ENCODE measurements at regions not wholly inside any gene's neighbourhood (a gene's known extent, or its start where the extent isn't known, plus 50 kb on each side); places are given as distances from the start of the nearest gene placed in this dataset.
A peak's percentile ranks its signal among the peaks of the same experiment; 100 is the strongest.

DNA sequence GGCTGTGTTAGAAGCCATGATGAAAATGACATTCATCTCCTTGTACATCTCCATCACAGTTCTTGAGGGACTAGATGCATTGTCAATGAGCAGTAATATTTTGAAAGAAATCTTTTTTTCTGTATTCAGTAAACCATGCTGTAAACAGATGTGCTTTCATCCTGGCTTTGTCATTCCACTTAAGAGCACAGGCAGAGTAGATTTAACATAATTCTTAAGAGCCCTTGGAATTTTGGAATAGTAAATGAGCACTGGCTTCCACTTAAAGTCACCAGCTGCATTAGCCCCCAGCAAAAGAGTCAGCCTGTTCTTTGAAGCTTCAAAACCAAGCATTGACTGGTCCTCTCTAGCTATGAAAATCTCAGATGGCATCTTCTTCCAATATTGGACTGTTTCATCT, 197.8 kb upstream of the HDDC2 start:
- DNase-seq = no peak

DNA sequence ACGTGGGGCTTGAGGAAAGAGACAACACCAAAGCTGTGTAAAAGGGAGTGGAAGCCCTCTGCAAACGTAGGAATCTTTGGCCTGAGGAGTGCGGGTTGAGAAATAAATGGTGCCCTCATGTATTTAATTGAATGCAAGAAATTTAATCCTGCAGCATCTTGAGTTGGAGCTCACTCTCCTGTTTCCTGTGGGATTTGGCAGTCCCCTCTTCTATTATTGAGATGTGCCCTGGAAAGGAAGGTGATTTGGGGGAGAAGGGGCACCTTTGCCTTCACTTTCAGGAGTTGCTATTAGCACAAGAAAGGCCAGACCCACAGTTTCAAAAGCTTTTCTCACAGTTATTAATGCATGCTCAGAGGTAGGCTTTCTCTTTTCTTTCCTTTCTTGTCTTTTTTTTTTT, 201.4 kb upstream of the HDDC2 start:
- no peak for DNase-seq

DNA sequence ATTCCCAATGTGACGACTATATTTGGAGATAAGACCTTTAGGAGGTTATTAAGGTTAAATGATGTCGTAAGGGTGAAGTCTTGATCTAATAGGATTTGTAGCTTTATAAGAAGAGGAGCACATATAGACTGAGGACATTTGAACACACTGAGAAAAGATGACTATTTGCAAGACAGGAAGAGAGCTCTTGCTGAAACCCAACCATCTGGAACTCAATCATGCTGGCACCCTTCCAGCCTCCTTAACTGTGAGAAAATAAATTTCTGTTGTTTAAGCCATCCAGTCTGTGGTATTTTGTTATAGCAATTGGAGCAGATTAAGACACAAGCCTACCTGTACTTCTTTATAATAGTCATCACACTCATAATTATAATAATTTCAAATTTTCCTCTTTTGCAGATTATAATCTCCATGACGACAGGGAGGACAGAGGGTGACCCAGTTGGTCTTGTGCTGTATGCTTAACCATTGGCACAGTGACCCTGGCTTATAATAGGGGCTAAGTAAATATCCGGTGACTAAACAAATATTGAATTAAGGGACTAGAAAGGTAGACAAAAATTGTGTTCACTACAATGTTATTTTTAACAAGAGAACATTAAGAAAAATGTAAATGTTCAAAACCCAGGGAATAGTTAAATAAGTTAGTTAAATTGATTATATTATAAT, 206.4 kb upstream of the HDDC2 start:
- DNase-seq = peak; percentile 10

DNA sequence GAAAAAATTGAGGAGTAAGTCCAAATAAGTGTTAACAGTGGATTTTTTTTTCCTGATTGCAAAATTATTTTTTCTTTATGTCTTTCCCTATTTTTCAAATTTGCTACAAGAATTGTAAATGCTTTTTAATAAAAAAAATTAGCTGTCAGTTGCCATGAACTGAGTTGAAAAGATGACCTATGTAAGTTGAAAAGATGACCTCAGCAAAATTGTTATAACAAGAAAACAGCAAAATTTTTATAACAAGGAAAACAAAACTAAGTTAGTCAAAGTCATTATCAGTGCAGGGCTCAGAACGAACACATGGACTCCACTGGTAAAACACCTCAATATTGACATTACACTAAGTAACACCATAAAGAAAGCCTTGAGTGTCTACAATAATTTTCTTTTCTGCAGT, 207.0 kb upstream of the HDDC2 start:
- DNase-seq = no peak

DNA sequence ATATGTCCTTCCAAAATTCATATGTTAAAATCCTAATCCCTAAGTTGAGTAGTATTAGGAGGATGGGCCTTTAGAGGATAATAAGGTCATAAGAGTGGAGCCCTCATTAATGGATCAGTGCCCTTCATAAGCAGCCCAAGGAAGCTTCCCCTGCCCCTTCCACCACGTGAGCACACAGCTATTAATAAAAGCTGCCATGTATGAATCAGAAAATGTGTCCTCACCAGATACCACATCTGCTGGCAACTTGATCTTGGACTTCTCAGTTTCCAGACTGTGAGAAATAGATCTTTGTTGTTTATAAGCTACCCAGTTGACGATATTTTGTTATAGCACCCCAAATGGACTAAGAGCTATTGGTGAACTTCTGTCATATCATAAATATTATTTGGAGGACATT, 207.7 kb upstream of the HDDC2 start:
- DNase-seq = no peak

DNA sequence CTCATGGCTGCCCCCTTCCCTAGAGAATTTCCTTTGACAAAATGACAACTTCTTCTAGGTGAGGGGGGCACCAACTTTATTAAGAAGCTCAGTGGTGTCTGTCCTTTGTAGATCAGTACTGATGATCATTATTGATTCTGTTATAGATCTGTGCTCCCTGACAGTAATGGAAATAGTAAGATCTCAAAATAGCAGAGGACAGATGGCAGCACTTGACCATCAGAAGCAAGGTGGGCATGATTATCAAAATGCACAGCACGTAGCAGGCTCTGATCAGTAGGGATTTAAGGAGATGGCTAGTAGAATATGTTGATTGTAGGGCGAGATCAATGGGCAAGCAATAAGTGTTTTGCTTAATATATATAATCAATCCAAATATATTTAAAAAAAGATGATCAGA, 208.6 kb upstream of the HDDC2 start:
- DNase-seq = no peak

DNA sequence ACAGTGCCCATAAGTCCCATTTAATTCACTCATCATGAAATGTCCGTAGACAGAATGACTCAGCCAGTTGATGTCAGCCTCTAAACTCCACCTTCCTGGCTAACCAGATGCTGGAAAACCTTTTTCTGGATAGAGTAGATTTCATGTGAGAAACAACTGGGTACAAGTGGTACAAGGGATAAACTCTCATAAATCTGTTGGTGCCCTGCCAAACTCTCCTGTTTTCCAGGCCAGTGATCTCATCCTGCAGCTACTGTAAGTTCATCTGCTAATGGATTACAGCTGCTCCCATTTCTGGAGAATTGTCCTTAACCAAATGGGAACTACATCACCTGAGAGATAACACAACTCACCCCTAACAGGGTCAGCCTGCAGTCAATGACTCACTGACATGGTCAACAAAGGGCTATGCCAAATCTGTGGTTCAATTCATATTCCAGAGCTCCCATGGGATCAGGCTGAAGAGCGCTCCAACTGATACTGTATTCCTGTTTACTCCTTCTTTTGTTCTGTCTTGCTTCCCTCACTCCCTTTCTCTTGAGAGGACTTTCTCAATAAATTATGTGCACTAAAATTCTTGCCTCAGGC, 210.1 kb upstream of the HDDC2 start:
- DNase-seq = no peak

DNA sequence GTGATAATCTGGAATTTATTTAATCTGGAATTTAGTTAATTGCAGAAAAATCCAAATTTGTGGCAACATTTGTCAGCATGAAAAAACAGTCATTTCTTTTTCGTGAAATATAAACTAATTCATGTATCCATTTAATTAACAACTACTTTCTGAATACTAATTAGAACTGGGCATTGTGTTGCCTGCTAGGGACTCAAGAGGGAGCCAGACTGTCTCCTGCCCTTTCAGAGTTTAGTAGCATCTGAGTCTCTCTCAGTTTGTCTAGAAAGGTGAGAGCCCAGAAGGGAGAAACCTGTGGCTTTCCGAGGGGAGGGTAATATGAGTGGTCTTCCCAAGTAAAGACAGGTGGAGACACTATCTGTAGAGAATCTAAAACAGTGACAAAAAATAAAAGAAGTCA, 210.9 kb upstream of the HDDC2 start:
- DNase-seq = peak; percentile 47

DNA sequence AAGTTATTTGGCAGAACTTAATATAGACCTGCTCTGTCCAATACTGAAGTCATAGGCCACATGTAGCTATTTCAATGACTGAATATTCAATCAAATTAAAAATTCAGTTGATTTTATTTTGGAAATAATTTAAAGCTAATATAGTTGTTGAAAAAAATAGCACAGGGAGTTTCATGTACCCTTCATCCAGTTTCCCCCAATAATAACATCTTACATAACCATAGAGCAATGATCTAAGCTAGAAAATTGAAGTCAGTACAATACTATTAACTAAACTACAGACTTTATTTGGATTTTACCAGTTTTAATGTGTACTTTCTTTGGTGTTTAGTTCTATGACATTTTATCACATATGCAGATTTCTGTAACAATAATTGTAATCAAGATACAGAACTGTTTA, 212.2 kb upstream of the HDDC2 start:
- DNase-seq = no peak

DNA sequence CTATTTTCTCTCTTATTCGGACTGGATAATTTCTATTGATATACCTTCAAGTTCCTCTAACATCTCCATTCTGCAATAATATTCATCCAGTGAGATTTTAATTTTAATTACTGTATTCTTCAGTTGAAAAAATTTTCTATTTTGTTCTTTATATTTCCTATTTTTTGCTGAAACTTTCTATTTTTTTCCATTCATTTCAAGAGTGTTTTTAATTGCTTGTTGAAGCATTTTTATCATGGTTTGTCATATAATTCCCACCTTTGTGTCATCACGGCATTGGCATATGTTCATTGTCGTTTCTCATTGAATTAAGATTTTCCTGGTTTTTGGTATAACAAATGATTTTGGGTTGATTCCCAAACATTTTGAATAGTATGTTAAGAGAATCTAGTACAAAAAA, 214.9 kb upstream of the HDDC2 start:
- no peak for DNase-seq

DNA sequence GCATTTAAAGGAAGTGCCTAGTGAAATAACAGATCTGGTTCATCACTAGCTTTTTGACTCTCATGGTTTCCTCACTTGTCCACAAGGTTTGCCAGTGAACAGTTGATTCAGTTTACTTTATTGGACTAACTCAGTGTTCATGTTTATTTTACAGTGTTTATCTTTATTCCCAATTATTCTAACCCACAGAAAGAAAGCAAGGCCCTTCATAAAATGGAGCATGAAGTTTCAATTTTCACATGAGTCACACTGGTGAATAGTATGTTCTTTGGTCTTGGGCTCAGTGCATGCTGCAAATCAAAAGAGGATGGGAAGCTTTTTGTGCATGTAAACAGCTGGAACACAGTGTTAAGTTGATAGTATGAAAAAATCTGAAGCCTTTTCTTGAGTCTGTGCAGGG, 217.6 kb upstream of the HDDC2 start:
- DNase-seq = no peak

DNA sequence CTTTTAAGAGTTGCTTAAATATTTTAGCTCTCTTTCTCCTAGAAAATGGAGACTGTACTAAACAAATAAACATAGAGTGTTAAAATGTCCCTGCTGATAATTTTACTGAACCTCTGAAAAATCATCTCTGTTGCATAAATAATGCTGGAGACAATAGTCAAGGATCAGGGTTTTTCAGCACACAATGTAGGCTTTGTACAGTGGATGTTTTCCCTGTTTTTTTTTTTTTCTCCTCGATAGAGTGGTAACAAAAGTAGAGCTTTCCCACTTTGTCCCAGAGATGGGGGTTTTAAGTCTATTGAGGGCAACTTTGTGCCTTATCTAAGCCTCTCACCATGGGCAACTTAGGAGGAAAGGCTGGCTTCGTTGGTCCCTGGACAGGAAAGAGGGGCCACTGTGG, 222.6 kb upstream of the HDDC2 start:
- DNase-seq = no peak

DNA sequence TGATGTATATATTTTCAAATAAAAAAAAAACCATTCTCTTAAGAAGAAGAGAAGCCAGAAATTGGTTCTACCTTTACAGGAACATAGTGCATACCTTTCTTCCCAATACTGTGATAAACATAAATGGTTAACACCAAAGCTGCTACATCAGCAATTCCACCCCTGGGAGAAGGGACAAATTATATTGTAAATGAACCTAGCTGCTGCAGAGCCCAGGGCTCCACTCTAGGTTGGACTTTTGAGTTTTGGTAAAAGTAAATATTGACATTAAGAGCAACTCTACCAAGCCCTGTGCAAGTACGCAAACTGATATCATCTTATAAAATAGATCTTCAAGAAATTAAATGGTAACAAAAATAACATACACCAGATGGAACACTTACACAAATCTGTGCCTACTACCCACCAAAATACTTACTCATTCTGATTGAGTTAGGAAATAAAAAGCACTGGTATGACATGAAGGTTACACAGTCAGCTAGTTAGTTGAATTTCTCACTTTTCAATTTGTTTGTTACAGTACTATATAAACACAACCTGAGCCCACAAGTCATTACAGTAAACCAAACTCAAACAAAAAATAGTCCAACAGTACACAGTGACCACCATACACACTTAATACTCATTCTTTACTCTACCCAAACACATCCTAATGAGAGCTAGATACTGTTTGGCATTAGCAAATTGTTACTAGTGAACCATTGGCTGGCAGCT, 223.3 kb upstream of the HEY2 start:
- DNase-seq = no peak

DNA sequence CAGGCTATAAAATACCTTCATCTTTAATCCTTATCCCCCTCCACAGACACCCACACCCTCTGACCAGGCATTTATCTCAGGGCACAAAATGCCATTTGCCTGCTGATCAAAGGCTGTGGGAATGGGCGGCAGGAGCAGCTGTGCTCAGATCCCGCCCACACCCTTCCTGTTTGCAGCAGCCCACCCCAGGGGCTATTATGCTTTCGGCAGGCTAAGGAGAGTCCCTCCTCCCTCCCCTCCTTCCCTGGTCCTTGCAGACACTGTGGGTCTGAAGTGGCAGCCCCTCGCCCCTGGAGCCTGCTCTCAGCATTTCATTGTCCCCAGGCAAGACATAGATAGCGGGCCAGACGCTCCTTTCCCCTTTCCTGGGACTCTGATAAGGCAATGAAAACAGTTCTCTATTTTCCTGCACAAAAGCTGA, 220.8 kb upstream of the HEY2 start:
- peak; percentile 72 for DNase-seq

DNA sequence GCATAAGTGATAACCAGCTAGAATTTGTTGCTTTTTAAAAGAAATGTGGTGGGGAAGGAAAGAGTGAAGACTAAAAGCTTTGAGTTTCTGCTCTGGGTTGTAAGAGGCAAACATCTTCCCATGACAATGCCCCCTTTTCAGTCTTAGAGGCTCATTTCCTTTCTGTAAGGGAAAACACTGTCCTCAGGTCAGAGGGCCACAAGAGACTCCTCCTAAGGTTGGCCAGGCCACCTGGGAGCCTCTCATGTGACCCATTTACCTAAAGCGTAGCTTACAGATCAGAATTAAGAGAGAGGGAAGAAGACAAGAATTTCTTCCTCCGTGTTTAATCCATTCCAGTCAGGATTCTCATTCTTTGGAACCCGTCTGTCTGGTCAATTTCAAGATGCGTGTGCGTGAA, 220.4 kb upstream of the HEY2 start:
- DNase-seq = no peak

DNA sequence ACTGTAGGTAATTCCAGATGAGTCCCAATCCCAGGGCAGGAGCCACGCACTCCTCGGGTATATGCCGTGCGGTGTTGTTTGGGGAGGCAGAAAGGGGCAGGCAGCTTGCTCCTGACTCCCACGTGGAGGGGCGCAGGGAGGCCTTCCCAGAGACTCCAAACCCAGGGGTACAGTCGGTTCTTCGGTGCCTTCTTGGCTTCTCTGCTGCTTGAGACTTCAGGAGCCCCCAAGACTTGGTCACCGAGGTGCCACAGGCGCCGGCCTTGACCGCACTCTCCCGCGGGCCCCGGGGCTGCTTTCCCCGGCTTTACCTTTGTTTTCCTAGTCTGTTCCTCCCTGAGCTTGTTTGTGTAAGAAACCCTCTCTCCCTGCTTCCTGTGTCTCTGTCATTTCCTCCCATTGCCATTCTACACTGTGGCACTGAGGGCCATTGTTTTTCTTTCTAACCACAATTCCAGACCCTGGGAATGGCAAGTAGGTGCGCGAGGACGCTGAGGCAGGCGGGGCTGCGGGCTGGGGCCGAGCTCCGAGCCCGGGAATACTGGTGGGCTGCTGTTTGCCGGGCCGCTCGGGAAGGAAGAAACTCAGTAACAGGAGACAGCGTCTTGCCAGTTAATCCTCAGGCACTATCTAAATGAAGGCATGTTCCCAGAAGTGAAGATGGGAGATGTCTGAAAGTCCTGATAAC, 215.6 kb upstream of the HEY2 start:
- DNase-seq = no peak

DNA sequence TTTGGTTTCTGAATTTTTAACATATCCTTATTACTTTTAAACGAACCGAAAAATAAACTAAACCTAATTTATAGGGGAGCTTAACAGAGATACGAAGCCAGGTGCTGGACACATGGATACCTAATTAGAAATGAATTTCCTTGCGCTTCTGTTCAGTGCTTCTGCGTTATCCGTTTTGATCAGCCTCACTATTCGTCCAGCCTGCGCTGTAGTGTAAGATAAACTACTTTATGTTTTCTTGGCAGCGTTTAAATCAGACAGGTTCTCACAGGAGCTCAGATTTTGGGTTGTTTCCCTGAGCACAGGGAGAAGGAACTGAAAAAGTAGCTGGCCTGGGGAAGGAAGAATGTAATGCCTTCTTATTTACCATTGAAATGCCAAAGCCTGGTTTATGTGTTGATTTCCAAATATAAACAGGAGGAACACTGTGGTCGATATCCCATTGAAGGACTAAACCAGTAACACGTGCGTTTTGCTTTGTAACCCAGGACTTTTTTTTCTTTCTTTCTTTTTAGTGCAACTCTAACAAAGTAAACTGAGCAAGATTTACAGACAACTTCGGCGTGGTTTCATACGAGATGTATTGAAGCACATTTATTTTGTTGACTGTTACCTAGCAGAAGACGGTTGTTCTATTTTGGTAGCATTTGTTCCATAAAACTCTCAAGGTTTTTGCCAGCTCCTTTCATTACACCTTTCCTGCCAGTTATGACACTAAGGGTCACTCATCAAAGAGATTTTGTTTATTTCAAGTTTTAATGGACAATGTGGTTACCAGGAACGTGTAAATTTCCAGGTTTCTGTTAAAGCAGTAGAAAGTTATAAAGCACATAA, 214.8 kb upstream of the HEY2 start:
- DNase-seq = peak; percentile 4

DNA sequence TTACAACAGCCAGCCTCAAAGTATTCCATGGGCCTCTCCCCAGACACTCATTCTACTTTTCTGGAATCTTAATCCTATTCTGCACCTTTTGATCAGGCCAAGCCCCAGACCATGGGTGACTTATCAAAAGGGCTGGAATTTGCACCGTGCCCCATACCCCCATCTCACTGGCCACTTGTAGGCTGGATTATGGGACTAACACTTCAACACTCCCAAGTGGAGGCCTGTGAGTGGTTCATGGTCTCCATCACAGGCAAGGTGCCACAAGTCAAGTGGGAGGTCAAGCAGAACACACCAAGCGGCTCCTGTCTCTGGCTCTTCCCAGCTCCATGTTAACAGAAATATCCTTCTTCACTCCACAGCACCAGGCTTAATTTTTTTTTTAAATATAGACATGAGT, 212.3 kb upstream of the HEY2 start:
- no peak for DNase-seq

DNA sequence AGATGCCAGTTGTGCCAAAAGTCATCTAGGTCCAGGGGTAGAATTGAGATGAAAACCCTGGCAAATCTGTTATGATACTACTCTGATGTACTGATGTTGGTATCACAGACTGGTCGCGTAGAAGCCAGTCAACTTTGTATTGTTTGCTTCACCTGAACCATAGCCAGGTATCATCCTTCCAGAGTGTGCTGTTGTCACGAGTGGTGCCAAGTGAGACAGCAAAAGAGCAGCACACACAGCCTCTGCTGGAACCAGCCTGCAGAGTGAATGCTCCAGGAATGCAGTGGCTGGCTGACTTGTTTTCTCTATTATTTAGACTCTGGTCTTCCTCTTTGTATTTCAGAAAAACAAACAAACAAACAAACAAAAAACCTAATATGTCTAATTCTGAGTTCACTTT, 209.5 kb upstream of the HEY2 start:
- DNase-seq = no peak

DNA sequence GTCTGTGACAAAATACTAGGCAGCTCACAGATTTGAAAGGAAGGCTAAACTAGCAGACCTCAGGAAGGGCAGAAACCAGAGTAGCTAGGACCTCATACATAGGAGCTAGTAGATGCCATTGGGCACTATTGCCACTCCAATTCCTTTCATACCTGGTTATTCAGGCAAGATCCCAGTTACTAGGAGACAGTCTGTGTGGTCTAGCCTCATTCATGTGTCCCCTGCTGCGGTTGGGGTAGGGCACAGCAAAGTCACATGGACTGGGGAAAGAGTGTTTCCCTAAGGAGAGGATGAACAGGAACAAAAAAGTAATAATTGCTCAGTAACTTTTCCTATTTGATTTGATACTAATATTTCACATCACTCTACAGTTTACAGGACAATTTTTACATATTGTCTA, 204.6 kb upstream of the HEY2 start:
- no peak for DNase-seq

DNA sequence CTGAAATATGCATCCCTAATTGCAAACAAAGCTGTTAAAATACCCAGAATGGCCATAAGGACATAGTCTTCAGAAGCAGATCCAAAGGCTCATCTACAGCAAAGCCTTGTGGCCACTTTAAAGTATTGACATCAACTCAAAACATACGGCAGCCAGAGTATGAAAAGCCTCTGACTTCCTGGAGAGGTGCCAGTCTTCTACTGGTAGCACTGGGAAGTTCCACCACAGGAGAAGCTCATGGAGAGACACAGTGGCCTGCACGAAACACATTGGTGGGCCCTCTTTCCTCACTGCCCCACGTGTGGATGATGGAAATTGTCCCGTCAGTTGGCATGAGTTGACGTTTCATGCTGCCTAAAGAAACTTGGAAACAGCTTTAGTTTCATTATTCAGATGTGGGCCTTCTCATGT, 202.6 kb upstream of the HEY2 start:
- peak; percentile 30 for DNase-seq

DNA sequence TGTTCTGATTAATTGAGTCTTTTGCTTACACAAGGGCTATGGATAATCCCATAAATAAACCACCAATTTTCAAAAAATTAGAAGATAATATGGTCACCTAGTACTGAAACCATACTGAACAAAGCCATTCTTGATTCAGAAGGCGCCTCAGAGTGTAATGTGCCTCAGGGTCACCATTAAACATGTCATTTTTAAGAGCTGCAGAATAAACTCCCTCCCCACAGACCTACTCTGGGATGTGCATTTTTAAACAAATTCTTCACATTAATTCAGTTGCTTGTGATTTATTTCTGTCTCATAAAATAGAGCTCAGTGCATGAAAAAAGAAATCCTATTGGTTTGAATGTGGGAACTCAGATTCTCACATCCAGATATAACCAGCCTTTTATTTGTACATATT, 202.1 kb upstream of the HEY2 start:
- no peak for DNase-seq

All from hematopoietic multipotent progenitor cell treated with erythropoietin and hydrocortisone succinate and interleukin-3 and kit ligand, for 6 days (in vitro differentiated cells).